H9 (cell line): ENCODE measurements at regions not wholly inside any gene's neighbourhood (a gene's known extent, or its start where the extent isn't known, plus 50 kb on each side); places are given as distances from the start of the nearest gene placed in this dataset.

Experiments used
- DNase-seq: peaks from one replicate; pipeline ENCODE4 v3.0.0-alpha.2; 2017
- H2AFZ ChIP-seq: one replicate; pipeline ENCODE4 v1.6.1; 2013; ENCODE audit warnings: mild to moderate bottlenecking, low read length, control low read depth, moderate library complexity
- H2AK5ac ChIP-seq: 2 replicates; pipeline ENCODE4 v1.6.1; 2013; ENCODE audit warnings: low read length, control low read depth, mixed read lengths; ENCODE audit not compliant: insufficient read length
- H2BK120ac ChIP-seq: one replicate; pipeline ENCODE4 v1.6.1; 2013; ENCODE audit warnings: low read depth, mild to moderate bottlenecking, low read length, control low read depth, inconsistent platforms; ENCODE audit not compliant: poor library complexity, severe bottlenecking
- H2BK12ac ChIP-seq: 2 replicates; pipeline ENCODE4 v1.6.1; 2013; ENCODE audit warnings: low read length, control low read depth, mixed read lengths, low read depth; ENCODE audit not compliant: insufficient read length
- H2BK15ac ChIP-seq: 2 replicates; pipeline ENCODE4 v1.6.1; 2013; ENCODE audit warnings: low read depth, low read length, control low read depth
- H2BK20ac ChIP-seq: one replicate; pipeline ENCODE4 v1.6.1; 2013; ENCODE audit warnings: low read depth, mild to moderate bottlenecking, low read length, control low read depth, inconsistent platforms; ENCODE audit not compliant: poor library complexity, severe bottlenecking
- H2BK5ac ChIP-seq: 2 replicates; pipeline ENCODE4 v1.6.1; 2013; ENCODE audit warnings: low read length, control low read depth, mixed read lengths; ENCODE audit not compliant: insufficient read length
- H3K14ac ChIP-seq: 2 replicates; pipeline ENCODE4 v1.6.1; 2013; ENCODE audit warnings: low read length, control low read depth; ENCODE audit not compliant: insufficient read depth
- H3K18ac ChIP-seq: 2 replicates; pipeline ENCODE4 v1.6.1; 2013; ENCODE audit warnings: low read depth, mild to moderate bottlenecking, mixed read lengths, low read length, control low read depth; ENCODE audit not compliant: insufficient read length
- H3K23ac ChIP-seq: 2 replicates; pipeline ENCODE4 v1.6.1; 2013; ENCODE audit warnings: low read length, control low read depth, mixed read lengths, low read depth; ENCODE audit not compliant: insufficient read length
- H3K23me2 ChIP-seq: 2 replicates; pipeline ENCODE4 v1.6.1; 2013; ENCODE audit warnings: low read depth, mild to moderate bottlenecking, mixed read lengths, low read length, control low read depth; ENCODE audit not compliant: insufficient read length, poor library complexity, severe bottlenecking
- H3K27ac ChIP-seq: 2 replicates; pipeline ENCODE4 v1.5.1; 2013; ENCODE audit warnings: low read length, control low read depth, mixed read lengths, low read depth; ENCODE audit not compliant: insufficient read length
- H3K27me3 ChIP-seq: 2 replicates; pipeline ENCODE4 v1.6.1; 2013; ENCODE audit warnings: low read length, control low read depth, inconsistent platforms; ENCODE audit not compliant: insufficient read depth
- H3K4ac ChIP-seq: 2 replicates; pipeline ENCODE4 v1.6.1; 2013; ENCODE audit warnings: low read depth, mild to moderate bottlenecking, control low read depth, inconsistent platforms, low read length, moderate library complexity
- H3K4me1 ChIP-seq: 2 replicates; pipeline ENCODE4 v1.6.1; 2013; ENCODE audit warnings: low read length, control low read depth, inconsistent platforms; ENCODE audit not compliant: insufficient read depth
- H3K4me2 ChIP-seq: 2 replicates; pipeline ENCODE4 v1.6.1; 2013; ENCODE audit warnings: low read length, control low read depth, mixed read lengths; ENCODE audit not compliant: insufficient read length, insufficient read depth
- H3K56ac ChIP-seq: 2 replicates; pipeline ENCODE4 v1.6.1; 2013; ENCODE audit warnings: low read depth, mild to moderate bottlenecking, mixed read lengths, low read length, control low read depth; ENCODE audit not compliant: insufficient read length
- H3K79me1 ChIP-seq: 2 replicates; pipeline ENCODE4 v1.6.1; 2013; ENCODE audit warnings: low read depth, mild to moderate bottlenecking, moderate library complexity, low read length, control low read depth, inconsistent platforms; ENCODE audit not compliant: insufficient read depth, poor library complexity, severe bottlenecking
- H3K79me2 ChIP-seq: 2 replicates; pipeline ENCODE4 v1.6.1; 2013; ENCODE audit warnings: low read length, control low read depth, inconsistent platforms; ENCODE audit not compliant: insufficient read depth
- H3K9ac ChIP-seq: 2 replicates; pipeline ENCODE4 v1.6.1; 2013; ENCODE audit warnings: low read length, control low read depth, mixed read lengths; ENCODE audit not compliant: insufficient read length; ENCODE audit errors: extremely low read depth
- H3K9me3 ChIP-seq: one replicate; pipeline ENCODE4 v1.6.1; 2013; ENCODE audit warnings: low read depth, low read length, inconsistent platforms; ENCODE audit not compliant: control insufficient read depth
- H3T11ph ChIP-seq: one replicate; pipeline ENCODE4 v1.6.1; 2013; ENCODE audit warnings: mild to moderate bottlenecking, low read length, control low read depth, inconsistent platforms
- H4K20me1 ChIP-seq: one replicate; pipeline ENCODE4 v1.6.1; 2013; ENCODE audit not compliant: control insufficient read depth, insufficient read length, insufficient read depth
- H4K5ac ChIP-seq: 2 replicates; pipeline ENCODE4 v1.6.1; 2013; ENCODE audit warnings: low read depth, mild to moderate bottlenecking, mixed read lengths, low read length, control low read depth; ENCODE audit not compliant: insufficient read length
- H4K8ac ChIP-seq: replicated peaks from 2 replicates; pipeline ENCODE4 v1.6.1; 2013; ENCODE audit warnings: low read length, control low read depth, mixed read lengths, low read depth; ENCODE audit not compliant: insufficient read length
- H4K91ac ChIP-seq: 2 replicates; pipeline ENCODE4 v1.6.1; 2013; ENCODE audit warnings: low read depth, mild to moderate bottlenecking, moderate library complexity, mixed read lengths, low read length, control low read depth; ENCODE audit not compliant: insufficient read length
- H3K27ac Mint-ChIP-seq, 3 experiments: 2 replicates in 2 of 3; 3 replicates in 1 of 3; pipeline ENCODE4 v1.8.0; 2020 to 2021; ENCODE audit warnings: mixed read lengths in 3 of 3, mild to moderate bottlenecking in 1 of 3, moderate library complexity in 1 of 3
- H3K27me3 Mint-ChIP-seq: 2 replicates; pipeline ENCODE4 v1.8.0; 2021; ENCODE audit warnings: low read depth, mild to moderate bottlenecking, moderate library complexity, mixed read lengths
- H3K36me3 Mint-ChIP-seq, 3 experiments: 2 replicates in 2 of 3; 3 replicates in 1 of 3; pipeline ENCODE4 v1.8.0; 2020 to 2021; ENCODE audit warnings: low read depth in 3 of 3, mixed read lengths in 3 of 3; ENCODE audit not compliant: insufficient read depth in 1 of 3
- H3K4me1 Mint-ChIP-seq, 2 experiments: 2 replicates each; pipeline ENCODE4 v1.8.0; 2020; ENCODE audit warnings: mixed read lengths in 2 of 2
- H3K4me3 Mint-ChIP-seq, 2 experiments: 2 replicates in 1 of 2; 3 replicates in 1 of 2; pipeline ENCODE4 v1.8.0; 2020 to 2021; ENCODE audit warnings: mild to moderate bottlenecking in 2 of 2, mixed read lengths in 2 of 2, moderate library complexity in 1 of 2
- H3K9me3 Mint-ChIP-seq, 2 experiments: 2 replicates in 1 of 2; 3 replicates in 1 of 2; pipeline ENCODE4 v1.8.0; 2020; ENCODE audit warnings: mild to moderate bottlenecking in 2 of 2, mixed read lengths in 2 of 2, moderate library complexity in 1 of 2
- CTCF ChIP-seq: fragments of 200-600 bp; sonication (generic); conservative IDR thresholded peaks from 3 replicates; pipeline ENCODE4 v1.8.0; 2021; ENCODE audit warnings: antibody characterized with exemption, mild to moderate bottlenecking
- WGBS: extraction: QIAGEN DNeasy Blood & Tissue Kit; methylation state at CpG from one replicate; pipeline ENCODE4 v1.1.7; 2013; ENCODE audit warnings: missing lambda C conversion rate, low lambda C conversion rate, mixed read lengths; ENCODE audit not compliant: insufficient read length; ENCODE audit errors: extremely low coverage; 5-methylcytosine and 5-hydroxymethylcytosine counted together

GRCh38 chrX:3509934-3510333, 163.5 kb upstream of the MXRA5 start:
- no peaks in the 10 kb centered on the region for H4K20me1 ChIP-seq
- H3K14ac ChIP-seq: no peak overlapping the region
- no peak overlapping the region for H2BK12ac ChIP-seq
- no peaks in the 10 kb centered on the region for H3K79me1 ChIP-seq
- H3K23ac ChIP-seq: no peak overlapping the region
- Mint-ChIP-seq H3K27me3 (no peaks in the 10 kb centered on the region; the same call in 1 of the 2 replicates), H3K4me1 (peaks cover 4 to 6% of the 10 kb centered on the region in 2 experiments; a peak in 3 of 4 replicates), H3K27ac (no peak overlapping the region), H3K4me3 (no peak overlapping the region), H3K36me3 (no peaks in the 10 kb centered on the region; a peak in 1 of 7 replicates), H3K9me3 (peaks cover 3 to 4% of the 10 kb centered on the region in 2 experiments)
- H3K9ac ChIP-seq: no peak overlapping the region
- H2BK5ac ChIP-seq: no peak overlapping the region
- H4K5ac ChIP-seq: no peak overlapping the region
- no peak overlapping the region for H3K4ac ChIP-seq
- H2BK20ac ChIP-seq: no peak overlapping the region
- no peak overlapping the region for H3K4me2 ChIP-seq
- TF ChIP-seq CTCF: no peak
- H4K8ac ChIP-seq: no peak overlapping the region
- no peaks in the 10 kb centered on the region for H3K4me1 ChIP-seq
- H3K27me3 ChIP-seq: no peaks in the 10 kb centered on the region
- H4K91ac ChIP-seq: no peak overlapping the region
- DNase-seq: no peak
- WGBS: no CpG with 5 or more reads among the region's 4 CpGs
- no peaks in the 10 kb centered on the region for H3K9me3 ChIP-seq
- H3K79me2 ChIP-seq: no peaks in the 10 kb centered on the region
- no peak overlapping the region for H3K56ac ChIP-seq
- H2BK120ac ChIP-seq: no peak overlapping the region
- H3T11ph ChIP-seq: no peak overlapping the region
- no peak overlapping the region for H3K27ac ChIP-seq
- no peak overlapping the region for H2BK15ac ChIP-seq
- H2AFZ ChIP-seq: no peak overlapping the region
- no peaks in the 10 kb centered on the region for H3K23me2 ChIP-seq
- H2AK5ac ChIP-seq: no peak overlapping the region
- no peak overlapping the region for H3K18ac ChIP-seq
